RWPE1 (cell line): ENCODE measurements at regions not wholly inside any gene's neighbourhood (a gene's known extent, or its start where the extent isn't known, plus 50 kb on each side); places are given as distances from the start of the nearest gene placed in this dataset.

Source experiments
- CTCF ChIA-PET: fragments of 350-600 bp; sonication (Branson Sonifier 250); formaldehyde crosslinking; extraction: SDS; loops from one replicate; lab custom pipeline; 2021; lab: Yijun Ruan, JAX
- POLR2A ChIA-PET: fragments of 400-600 bp; formaldehyde crosslinking; extraction: SDS; loops from one replicate; lab custom pipeline; 2020; ENCODE audit warnings: antibody characterized with exemption; ENCODE audit not compliant: low non-redundant PET; lab: Yijun Ruan, JAX
- DNase-seq: peaks from one replicate; pipeline ENCODE4 v3.0.0; 2012; ENCODE audit warnings: low spot score
- H3K27ac ChIP-seq: fragments of 450-650 bp; 2 replicates; pipeline ENCODE4 v1.5.1; 2017
- CTCF ChIP-seq: fragments of 450-650 bp; conservative IDR thresholded peaks from 2 replicates; pipeline ENCODE4 v1.5.1; 2017; ENCODE audit warnings: low read depth, mild to moderate bottlenecking

DNA sequence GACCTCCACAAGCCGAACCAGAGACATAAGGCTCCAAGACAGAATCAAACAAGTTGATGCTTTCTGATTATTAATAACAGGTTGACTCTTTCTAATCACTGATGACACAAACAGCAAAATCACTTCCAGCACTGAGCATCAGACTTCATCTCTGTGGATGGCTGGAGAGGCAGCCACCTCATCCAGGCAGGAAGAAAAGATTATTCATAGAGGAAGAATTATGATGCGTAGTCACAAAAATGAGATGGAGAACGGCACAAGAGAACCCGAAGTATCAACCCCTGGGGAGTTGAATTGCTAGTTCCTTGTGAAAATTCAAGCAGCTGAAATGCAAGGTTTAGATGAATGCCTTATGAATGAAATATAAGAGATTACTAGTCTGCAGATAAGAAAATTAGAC, 49.9 kb upstream of the LMCD1 start:
- CTCF ChIA-PET, result no interaction called here

More for the DNA sequence above, 49.9 kb upstream of the LMCD1 start:
- no peak overlapping the region for H3K27ac ChIP-seq
- POLR2A ChIA-PET, result no interaction called here
- DNase-seq, result no peak
- no peak for TF ChIP-seq CTCF
